Subcutaneous abdominal adipose tissue (tissue), 5 donors: ENCODE measurements at regions not wholly inside any gene's neighbourhood (a gene's known extent, or its start where the extent isn't known, plus 50 kb on each side); places are given as distances from the start of the nearest gene placed in this dataset.
"Not testable (repeated sequence)": the region's sequence is repeated elsewhere in the genome, so short reads cannot be mapped to it uniquely, and the experiment has no call there.

ENCODE experiments used
- H3K27ac ChIP-seq: one replicate; pipeline ENCODE4 v1.7.0; 2013; ENCODE audit warnings: low read depth, mild to moderate bottlenecking, inconsistent platforms, low read length, moderate library complexity
- H3K27me3 ChIP-seq, 5 donors: one replicate each; pipeline ENCODE4 v1.7.0; 2013; ENCODE audit warnings: low read length in 5 of 5, inconsistent platforms in 1 of 5; ENCODE audit not compliant: control insufficient read depth in 5 of 5, insufficient read depth in 4 of 5
- H3K36me3 ChIP-seq, 5 donors: one replicate each; pipeline ENCODE4 v1.7.0; 2013; ENCODE audit warnings: low read length in 5 of 5; ENCODE audit not compliant: control insufficient read depth in 5 of 5, insufficient read depth in 5 of 5
- H3K4me1 ChIP-seq, 5 donors: one replicate each; pipeline ENCODE4 v1.7.0; 2013; ENCODE audit warnings: low read length in 5 of 5, mild to moderate bottlenecking in 3 of 5, moderate library complexity in 1 of 5; ENCODE audit not compliant: control insufficient read depth in 5 of 5, insufficient read depth in 5 of 5
- H3K4me3 ChIP-seq, 5 donors: one replicate each; pipeline ENCODE4 v1.7.0; 2013; ENCODE audit warnings: low read length in 5 of 5, low read depth in 1 of 5
- H3K9ac ChIP-seq, 5 donors: one replicate each; pipeline ENCODE4 v1.7.0; 2013; ENCODE audit warnings: low read length in 5 of 5, mild to moderate bottlenecking in 4 of 5, moderate library complexity in 3 of 5
- H3K9me3 ChIP-seq, 5 donors: one replicate each; pipeline ENCODE4 v1.7.0; 2013; ENCODE audit warnings: low read length in 5 of 5; ENCODE audit not compliant: control insufficient read depth in 5 of 5
- donor health status: healthy.
- donor health status: healthy.
- donor health status: healthy.
- donor health status: healthy.
- donor health status: healthy.

DNA sequence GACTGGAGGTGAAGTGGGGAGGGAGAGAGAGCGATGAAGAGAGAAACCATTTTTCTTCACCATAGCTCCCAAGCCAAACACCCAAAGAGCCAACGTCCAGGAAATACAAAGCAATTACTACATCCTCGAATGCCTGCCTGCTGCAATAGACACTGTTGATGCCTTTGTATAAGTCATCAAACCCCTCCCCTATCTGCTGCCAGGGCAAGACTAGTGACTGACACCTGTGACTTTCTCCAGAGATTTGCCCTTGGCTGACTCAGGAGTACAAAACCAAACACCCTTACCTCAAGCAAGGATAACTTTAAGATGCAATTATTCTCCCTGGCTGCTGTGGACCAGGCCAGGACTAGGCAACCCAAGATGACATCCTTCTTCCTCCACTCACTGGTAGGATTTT lies 81.8 kb upstream of the RASA1 start:
- H3K27ac ChIP-seq: no peak overlapping the region
- H3K4me3 ChIP-seq: no peak overlapping the region
- no peak overlapping the region for H3K9ac ChIP-seq
- H3K36me3 ChIP-seq: no peaks in the 10 kb centered on the region
- H3K9me3 ChIP-seq: no peaks in the 10 kb centered on the region
- H3K27me3 ChIP-seq: no peaks in the 10 kb centered on the region
- no peaks in the 10 kb centered on the region for H3K4me1 ChIP-seq

DNA sequence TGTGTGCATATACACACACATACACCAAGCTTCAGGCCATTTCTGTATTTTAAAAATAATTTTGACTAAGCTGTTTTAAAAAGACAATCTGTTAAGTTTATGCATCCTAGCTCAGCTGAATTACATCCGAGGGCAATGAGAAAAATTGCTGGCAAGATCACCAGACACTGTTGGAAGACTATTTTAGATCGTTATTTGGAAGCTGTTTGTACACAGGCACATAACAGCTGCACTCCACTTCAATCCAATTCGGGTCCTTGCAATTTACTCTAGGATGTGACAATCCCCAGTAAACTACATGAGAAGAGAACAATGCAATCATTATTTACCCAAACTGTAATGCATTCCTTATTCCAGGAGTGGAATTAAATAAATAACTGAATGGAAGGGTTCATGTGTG lies 79.3 kb upstream of the RASA1 start:
- no peak overlapping the region for H3K27ac ChIP-seq
- no peaks in the 10 kb centered on the region for H3K9me3 ChIP-seq
- H3K36me3 ChIP-seq: no peaks in the 10 kb centered on the region
- H3K4me3 ChIP-seq: no peak overlapping the region
- H3K27me3 ChIP-seq: no peaks in the 10 kb centered on the region
- H3K4me1 ChIP-seq: no peaks in the 10 kb centered on the region
- H3K9ac ChIP-seq: no peak overlapping the region

DNA sequence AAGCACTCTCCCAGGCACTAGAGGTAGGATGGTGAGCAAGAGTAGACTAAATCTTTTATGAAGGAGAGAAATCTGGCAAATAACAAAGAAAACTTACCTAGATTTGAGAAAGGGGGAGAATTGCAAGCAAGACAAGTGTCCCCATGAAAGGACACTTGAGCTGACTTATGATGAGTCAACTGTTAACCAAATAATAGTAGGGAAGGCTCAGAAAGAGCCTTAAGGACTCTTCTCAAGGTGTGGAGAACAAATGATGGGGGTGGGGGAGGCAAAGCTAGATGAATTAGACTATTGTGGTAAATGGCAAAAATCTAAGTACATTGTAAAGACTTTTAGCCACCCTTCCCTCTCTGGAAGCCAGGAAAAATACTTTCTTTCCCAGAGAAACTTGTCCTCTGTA lies 77.6 kb upstream of the RASA1 start:
- no peak overlapping the region for H3K9ac ChIP-seq
- no peaks in the 10 kb centered on the region for H3K36me3 ChIP-seq
- no peaks in the 10 kb centered on the region for H3K27me3 ChIP-seq
- H3K4me1 ChIP-seq: no peaks in the 10 kb centered on the region
- no peak overlapping the region for H3K27ac ChIP-seq
- no peaks in the 10 kb centered on the region for H3K9me3 ChIP-seq
- no peak overlapping the region for H3K4me3 ChIP-seq

DNA sequence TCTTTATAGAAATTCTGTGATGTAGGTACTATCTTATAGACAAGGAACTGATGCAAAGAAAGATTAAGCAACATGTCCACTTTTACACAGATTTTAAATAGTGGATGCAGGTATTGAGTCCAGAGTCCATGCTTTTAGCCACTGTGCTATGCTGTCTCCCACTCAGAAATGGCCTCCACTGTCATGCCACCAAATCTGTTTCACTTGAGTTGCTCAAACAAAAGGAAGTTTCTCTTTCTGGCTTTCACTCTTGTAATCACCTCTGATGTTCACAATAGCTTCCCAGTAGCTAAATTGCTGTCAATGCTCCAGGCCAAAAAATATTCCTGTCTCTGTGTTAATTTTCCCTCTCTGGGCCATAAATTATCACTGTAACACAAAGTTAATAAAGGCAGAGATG lies 77.0 kb upstream of the RASA1 start:
- Histone ChIP-seq H3K27ac (no peak overlapping the region), H3K27me3 (no peaks in the 10 kb centered on the region), H3K36me3 (no peaks in the 10 kb centered on the region), H3K9ac (no peak overlapping the region), H3K4me3 (no peak overlapping the region), H3K9me3 (no peaks in the 10 kb centered on the region), H3K4me1 (peaks cover 0 to 6% (median 0%) of the 10 kb centered on the region in 5 donors)

DNA sequence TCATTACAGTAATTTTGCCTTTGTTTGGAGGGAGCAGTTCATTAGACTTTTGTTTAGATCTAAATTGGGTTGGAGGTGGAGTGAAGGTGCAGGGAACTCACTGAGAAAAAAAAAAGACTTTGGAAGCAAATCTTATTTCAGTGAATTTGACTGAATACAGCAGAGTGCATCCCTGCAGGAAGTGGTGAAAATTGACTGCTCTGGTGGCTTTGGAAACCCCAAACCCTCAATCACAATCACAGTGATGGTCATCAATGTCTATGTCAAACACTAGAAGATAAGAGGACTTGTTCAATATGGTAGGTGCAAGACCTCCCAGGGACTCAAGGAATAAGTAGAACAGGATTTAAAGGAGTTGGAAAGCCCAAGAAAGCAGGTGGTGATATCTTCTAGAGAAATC lies 76.0 kb upstream of the RASA1 start:
- Histone ChIP-seq H3K9ac (no peak overlapping the region), H3K27ac (no peak overlapping the region), H3K27me3 (no peaks in the 10 kb centered on the region), H3K4me3 (no peak overlapping the region), H3K4me1 (peaks cover 0 to 11% (median 0%) of the 10 kb centered on the region in 5 donors), H3K9me3 (no peaks in the 10 kb centered on the region), H3K36me3 (no peaks in the 10 kb centered on the region)

DNA sequence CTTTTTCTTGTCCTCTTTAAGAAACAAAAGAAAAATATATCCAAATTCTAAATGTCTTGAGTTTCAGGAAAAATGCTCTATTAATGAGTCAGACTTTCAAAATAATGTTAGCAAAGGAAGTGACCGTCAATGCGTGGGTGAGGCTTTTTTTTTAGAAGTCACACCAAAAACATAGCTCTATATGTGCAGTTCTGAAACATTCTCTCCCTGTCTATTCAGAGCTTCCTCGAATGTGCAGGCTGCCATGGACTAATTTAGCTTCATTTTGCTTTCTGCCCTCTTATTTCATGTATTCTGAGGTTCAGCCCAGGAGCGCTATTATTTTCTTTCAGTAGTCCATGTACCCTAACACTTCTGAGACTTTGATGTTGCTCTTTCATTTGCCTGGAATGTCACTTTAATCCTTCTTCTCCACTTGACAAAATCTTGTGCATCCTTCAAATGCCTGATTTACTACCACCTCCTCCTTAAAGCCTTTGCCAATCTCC lies 72.5 kb upstream of the RASA1 start:
- no peaks in the 10 kb centered on the region for H3K27me3 ChIP-seq
- no peaks in the 10 kb centered on the region for H3K9me3 ChIP-seq
- no peak overlapping the region for H3K4me3 ChIP-seq
- H3K4me1 ChIP-seq: peaks cover 0 to 11% (median 0%) of the 10 kb centered on the region in 5 donors
- no peak overlapping the region for H3K27ac ChIP-seq
- no peaks in the 10 kb centered on the region for H3K36me3 ChIP-seq
- H3K9ac ChIP-seq: no peak overlapping the region

DNA sequence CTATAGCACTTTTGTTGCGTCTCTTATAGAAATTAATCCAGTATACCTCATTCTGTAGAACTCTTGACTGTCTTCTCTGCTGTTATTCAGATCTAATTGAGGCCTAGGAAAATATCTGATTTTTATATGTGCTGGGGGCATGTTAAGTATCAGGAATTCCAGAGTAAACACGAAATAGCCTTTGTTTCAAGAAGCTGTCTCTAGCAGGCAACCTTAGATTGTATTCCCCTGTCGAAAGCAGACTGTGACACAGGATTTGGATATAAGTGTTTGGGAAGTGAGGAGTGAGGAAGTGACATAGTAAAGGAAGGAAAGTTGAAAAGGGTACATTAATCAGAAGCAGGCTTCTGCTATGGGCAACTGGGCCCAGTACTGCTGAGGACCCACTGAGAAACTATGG lies 72.1 kb upstream of the RASA1 start:
- no peak overlapping the region for H3K9ac ChIP-seq

DNA sequence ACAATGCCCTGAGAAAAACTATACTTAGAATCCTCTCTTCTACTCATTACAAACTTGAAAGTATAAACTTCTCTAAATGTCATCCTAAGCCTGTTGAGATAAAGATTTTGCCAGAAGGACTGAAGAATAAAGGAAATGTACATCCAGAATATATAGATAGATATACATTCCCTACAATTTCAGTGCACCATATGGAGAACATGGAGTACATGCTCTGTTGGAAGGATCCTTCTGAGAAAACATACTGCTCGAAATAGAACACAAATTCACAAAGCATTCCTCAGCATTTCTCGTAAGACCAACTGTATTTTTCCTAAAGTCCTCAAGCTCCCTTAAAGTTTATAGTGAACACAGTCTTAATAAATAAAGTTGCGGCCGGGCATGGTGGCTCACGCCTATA lies 69.7 kb upstream of the RASA1 start:
- H3K27ac ChIP-seq: no peak overlapping the region
- H3K9me3 ChIP-seq: no peaks in the 10 kb centered on the region
- H3K4me3 ChIP-seq: no peak overlapping the region
- no peaks in the 10 kb centered on the region for H3K27me3 ChIP-seq
- H3K4me1 ChIP-seq: peaks cover 0 to 11% (median 0%) of the 10 kb centered on the region in 5 donors
- no peaks in the 10 kb centered on the region for H3K36me3 ChIP-seq
- no peak overlapping the region for H3K9ac ChIP-seq

More for the DNA sequence above, 72.1 kb upstream of the RASA1 start:
- Histone ChIP-seq H3K27ac (no peak overlapping the region), H3K4me1 (peaks cover 0 to 11% (median 0%) of the 10 kb centered on the region in 5 donors), H3K36me3 (no peaks in the 10 kb centered on the region), H3K4me3 (no peak overlapping the region), H3K27me3 (no peaks in the 10 kb centered on the region), H3K9me3 (no peaks in the 10 kb centered on the region)

DNA sequence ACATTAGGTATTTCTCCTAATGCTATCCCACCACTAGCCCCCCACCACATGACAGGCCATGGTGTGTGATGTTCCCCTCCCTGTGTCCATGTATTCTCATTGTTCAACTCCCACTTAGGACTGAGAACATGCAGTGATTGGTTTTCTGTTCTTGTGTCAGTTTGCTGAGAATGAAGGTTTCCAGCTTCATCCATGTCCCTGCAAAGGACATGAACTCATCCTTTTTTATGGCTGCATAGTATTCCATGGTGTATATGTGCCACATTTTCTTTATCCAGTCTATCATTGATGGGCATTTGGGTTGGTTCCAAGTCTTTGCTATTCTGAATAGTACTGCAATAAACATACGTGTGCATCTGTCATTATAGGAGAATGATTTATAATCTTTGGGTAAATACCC lies 68.4 kb upstream of the RASA1 start:
- H3K27ac ChIP-seq, H3K9ac ChIP-seq, H3K4me3 ChIP-seq, H3K36me3 ChIP-seq, H3K27me3 ChIP-seq, H3K9me3 ChIP-seq: not testable (repeated sequence)
- peaks cover 0 to 11% (median 0%) of the 10 kb centered on the region in 5 donors for H3K4me1 ChIP-seq

DNA sequence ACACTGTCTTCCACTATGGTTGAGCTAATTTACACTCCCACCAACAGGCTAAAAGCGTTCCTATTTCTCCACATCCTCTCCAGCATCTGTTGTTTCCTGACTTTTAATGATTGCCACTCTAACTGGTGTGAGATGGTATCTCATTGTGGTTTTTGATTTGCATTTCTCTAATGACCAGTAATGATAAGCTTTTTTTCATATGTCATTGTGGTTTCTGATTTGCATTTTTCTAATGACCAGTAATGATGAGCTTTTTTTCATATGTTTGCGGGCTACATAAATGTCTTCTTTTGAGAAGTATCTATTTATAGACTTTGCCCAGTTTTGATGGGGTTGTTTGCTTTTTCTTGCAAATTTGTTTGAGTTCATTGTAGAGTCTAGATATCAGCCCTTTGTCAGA lies 68.0 kb upstream of the RASA1 start:
- not testable (repeated sequence) for H3K36me3 ChIP-seq, H3K9me3 ChIP-seq, H3K4me3 ChIP-seq, H3K9ac ChIP-seq, H3K27ac ChIP-seq, H3K27me3 ChIP-seq
- H3K4me1 ChIP-seq: peaks cover 0 to 11% (median 0%) of the 10 kb centered on the region in 5 donors

DNA sequence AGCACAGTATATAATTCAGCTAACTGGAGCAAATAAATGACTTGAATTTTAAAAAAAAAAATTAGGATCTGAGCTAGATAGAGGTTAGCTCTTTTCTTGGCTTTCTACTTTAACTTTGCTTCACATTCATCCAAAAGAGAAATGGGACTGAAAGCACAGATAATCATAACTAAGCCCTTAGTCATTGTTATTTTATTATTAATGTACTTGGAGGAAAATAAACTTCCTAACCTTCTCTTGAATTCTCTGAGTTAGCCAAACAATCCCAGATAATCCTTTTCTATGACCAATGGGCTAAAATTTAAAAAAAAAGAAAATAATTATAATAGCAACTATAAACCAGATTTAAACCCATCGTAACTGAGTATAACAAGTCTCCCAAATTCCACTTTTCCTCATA lies 57.6 kb upstream of the RASA1 start:
- Histone ChIP-seq H3K36me3 (no peaks in the 10 kb centered on the region), H3K4me1 (no peaks in the 10 kb centered on the region), H3K9me3 (no peaks in the 10 kb centered on the region), H3K27me3 (no peaks in the 10 kb centered on the region), H3K9ac (no peak overlapping the region), H3K27ac (no peak overlapping the region), H3K4me3 (no peak overlapping the region)
